ENCODE measurements at regions not wholly inside any gene's neighbourhood (a gene's known extent, or its start where the extent isn't known, plus 50 kb on each side); places are given as distances from the start of the nearest gene placed in this dataset.

GRCh38 chr5:118705959-118706667 is 282.2 kb downstream of the DTWD2 start (continued):
- no peak for TF ChIP-seq REST (IDR thresholded peaks at IDR 0.05; ENCODE audit: low read depth, low read length)
- no peak for TF ChIP-seq SMAD1 (IDR thresholded peaks at IDR 0.05; ENCODE audit: low read depth, partially characterized antibody)
- TF ChIP-seq ZNF24 (IDR thresholded peaks at IDR 0.05) = no peak
- TF ChIP-seq FOS (IDR thresholded peaks at IDR 0.05; ENCODE audit: borderline replicate concordance, extremely low read depth, insufficient read length) = no peak
- TF ChIP-seq KLF5 (IDR thresholded peaks at IDR 0.05; ENCODE audit: partially characterized antibody) = no peak
- no peak for TF ChIP-seq PRDM15 (CRISPR knock-in tag; IDR thresholded peaks at IDR 0.05)

Data from GM12878 (cell line).